Hepatocyte (in vitro differentiated cells): ENCODE measurements at regions not wholly inside any gene's neighbourhood (a gene's known extent, or its start where the extent isn't known, plus 50 kb on each side); places are given as distances from the start of the nearest gene placed in this dataset.

Source experiments
- EZH2 ChIP-seq: fragments of 200-600 bp; sonication (generic); IDR thresholded peaks from 2 replicates; pipeline ENCODE4 v1.6.1; 2016; ENCODE audit warnings: antibody characterized with exemption, mild to moderate bottlenecking, borderline replicate concordance
- EZH2phosphoT487 ChIP-seq: fragments of 200-600 bp; sonication (generic); IDR thresholded peaks from one replicate; pipeline ENCODE4 v1.6.1; 2018; ENCODE audit warnings: antibody characterized with exemption, mild to moderate bottlenecking, low read depth, moderate library complexity; ENCODE audit not compliant: unreplicated experiment, severe bottlenecking
- TF ChIP-seq, protein P1 (sequence below): fragments of 200-600 bp; sonication (generic); IDR thresholded peaks from 2 replicates; pipeline ENCODE4 v1.5.1; 2016; ENCODE audit warnings: antibody characterized with exemption, mild to moderate bottlenecking; ENCODE audit not compliant: poor library complexity

DNA sequence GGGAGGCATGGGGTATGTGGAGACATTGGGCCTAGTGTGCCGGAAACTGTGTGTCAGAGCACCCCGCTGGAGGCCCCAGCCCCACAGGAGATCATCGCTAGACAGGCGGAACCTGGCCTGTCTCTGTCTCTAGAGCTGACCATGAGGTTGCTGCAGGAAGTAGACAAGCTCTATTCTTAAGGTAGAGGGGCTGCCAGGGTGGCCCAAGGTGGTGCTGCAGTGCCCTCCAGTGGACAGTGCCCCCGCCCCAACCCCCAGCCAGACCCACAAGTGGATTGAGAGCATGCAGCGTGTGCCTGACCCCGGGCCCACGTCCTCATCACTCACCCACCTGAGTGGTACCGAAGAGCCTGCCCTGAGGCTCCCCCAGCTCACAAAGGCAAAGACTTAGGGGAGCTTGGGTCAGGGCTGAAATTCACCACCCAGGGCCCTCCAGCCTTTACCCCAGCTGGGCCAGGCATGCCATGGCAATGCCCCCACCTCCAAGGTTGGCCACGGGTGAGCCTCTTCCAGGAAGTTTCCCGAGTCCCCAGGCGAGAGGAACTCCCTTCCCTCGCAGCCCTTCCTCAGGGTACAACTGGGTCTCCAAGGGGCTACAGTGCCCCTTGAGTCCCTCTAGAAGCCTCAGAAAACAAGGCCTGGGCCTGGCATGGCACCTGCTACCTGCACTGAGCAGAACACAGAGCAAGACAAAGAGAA, 155.0 kb downstream of the TTC32 start:
- TF ChIP-seq, protein P1, sequence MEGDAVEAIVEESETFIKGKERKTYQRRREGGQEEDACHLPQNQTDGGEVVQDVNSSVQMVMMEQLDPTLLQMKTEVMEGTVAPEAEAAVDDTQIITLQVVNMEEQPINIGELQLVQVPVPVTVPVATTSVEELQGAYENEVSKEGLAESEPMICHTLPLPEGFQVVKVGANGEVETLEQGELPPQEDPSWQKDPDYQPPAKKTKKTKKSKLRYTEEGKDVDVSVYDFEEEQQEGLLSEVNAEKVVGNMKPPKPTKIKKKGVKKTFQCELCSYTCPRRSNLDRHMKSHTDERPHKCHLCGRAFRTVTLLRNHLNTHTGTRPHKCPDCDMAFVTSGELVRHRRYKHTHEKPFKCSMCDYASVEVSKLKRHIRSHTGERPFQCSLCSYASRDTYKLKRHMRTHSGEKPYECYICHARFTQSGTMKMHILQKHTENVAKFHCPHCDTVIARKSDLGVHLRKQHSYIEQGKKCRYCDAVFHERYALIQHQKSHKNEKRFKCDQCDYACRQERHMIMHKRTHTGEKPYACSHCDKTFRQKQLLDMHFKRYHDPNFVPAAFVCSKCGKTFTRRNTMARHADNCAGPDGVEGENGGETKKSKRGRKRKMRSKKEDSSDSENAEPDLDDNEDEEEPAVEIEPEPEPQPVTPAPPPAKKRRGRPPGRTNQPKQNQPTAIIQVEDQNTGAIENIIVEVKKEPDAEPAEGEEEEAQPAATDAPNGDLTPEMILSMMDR = peak; percentile 39
- TF ChIP-seq EZH2phosphoT487 = no peak
- no peak for TF ChIP-seq EZH2
